RCC 7860 (cell line): ENCODE measurements at regions not wholly inside any gene's neighbourhood (a gene's known extent, or its start where the extent isn't known, plus 50 kb on each side); places are given as distances from the start of the nearest gene placed in this dataset.
"Not testable (repeated sequence)": the region's sequence is repeated elsewhere in the genome, so short reads cannot be mapped to it uniquely, and the experiment has no call there.

Experiments used
- DNase-seq: peaks from one replicate; pipeline ENCODE4 v3.0.0-alpha.2; 2015; ENCODE audit warnings: low spot score
- FAIRE-seq: peaks from 2 replicates; lab custom pipeline; 2012; peaks lifted over from hg19 to GRCh38; lab: Jason Lieb, UNC

- DNase-seq (no peak), FAIRE-seq (no peak)
Observed at GRCh38 chr6:834190-834589, 141.3 kb upstream of the EXOC2 start.

- DNase-seq, FAIRE-seq: not testable (repeated sequence)
Observed at GRCh38 chr6:832804-833203, 139.9 kb upstream of the EXOC2 start.

- DNase-seq (no peak), FAIRE-seq (no peak)
Observed at GRCh38 chr6:830667-831327, 137.9 kb upstream of the EXOC2 start.

GRCh38 chr6:829656-830055, 136.7 kb upstream of the EXOC2 start:
- no peak for FAIRE-seq
- DNase-seq, result no peak

DNA sequence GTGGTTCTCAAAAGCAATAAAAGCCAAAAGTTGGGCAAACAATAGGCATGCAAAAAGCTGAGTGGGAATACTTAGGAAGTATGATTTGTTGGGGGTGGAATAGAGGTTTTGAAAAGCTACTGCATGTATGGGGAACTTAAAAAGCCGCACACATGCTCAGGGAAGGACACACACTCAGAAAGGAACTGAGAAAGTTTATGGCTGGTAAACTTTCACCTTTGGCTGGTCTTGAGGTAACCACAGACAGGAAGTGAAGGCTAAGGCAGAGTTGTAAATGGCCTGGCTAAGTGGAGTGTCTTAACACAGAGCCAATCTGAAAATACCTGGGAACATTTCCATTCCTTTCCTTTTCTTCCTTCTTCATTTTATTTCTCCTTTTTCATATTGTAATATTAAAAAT, 134.5 kb upstream of the EXOC2 start:
- DNase-seq, result no peak
- FAIRE-seq, result no peak

DNA sequence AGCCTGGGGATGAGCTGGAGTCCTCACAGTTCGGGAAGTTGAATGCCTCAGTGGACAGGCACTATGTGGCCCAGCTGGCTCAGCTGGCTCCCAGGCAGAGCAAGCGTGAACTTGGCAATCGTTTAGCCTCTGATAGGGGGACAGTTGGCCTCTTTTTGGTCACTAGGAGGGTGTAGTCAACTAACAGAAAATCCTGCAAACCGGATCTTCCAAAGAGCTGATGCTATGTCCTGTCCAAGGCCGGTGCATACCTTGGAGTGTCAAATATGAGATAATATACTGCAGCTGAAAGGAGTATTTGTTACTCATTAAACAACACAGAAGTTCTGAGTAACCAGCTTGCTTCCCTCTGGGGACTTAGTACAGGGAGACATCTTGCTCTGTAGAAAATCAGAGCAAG, 126.2 kb upstream of the EXOC2 start:
- no peak for DNase-seq

DNA sequence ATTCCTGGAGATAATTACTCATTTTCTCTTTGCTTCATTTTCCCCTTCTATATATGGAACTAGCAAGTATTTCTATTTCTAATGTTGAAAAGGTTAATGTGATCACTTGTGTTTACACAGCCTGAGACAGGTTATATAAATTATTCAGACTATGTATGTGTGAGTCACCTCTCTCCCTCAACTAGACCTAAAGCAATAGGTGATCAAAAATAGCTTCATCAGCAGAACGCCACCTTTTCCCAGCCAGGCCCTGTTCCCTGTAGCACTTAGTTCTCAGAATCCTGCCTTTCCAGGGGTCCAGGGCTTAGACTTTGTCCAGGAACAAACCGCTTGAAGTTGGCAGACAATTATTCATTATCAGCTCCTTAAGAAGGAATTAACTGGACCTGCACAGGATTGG, 125.3 kb upstream of the EXOC2 start:
- no peak for FAIRE-seq
- DNase-seq, result no peak

More for the DNA sequence above, 126.2 kb upstream of the EXOC2 start:
- FAIRE-seq, result peak; percentile 61

DNA sequence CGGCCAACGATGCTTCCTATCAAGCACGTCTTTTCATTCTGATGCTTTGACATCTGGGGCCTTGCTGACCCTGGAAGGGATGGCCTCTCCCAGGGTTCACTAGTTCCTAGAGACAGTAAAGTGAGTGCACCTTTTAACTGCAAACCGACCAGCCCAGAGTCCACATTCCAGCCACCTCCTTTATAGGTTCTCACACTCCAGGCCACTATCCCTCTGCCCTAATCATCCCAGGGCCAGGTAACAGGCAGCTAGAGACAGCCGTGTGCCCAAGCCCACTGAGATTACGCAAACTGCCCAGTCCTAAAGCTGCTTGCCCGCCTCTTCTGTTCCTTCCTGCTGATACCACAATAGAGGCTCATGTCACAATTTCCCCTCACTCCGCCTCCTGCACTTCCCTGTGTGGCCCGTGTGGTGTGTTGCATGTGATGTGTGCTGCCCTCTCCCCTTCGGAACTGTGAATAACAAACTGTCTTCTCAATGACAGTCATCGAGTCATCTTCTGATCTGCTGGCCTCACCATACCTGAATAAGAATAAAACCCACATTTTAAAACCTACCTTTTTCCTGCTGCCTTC, 123.7 kb upstream of the EXOC2 start:
- DNase-seq, result no peak
- no peak for FAIRE-seq

DNA sequence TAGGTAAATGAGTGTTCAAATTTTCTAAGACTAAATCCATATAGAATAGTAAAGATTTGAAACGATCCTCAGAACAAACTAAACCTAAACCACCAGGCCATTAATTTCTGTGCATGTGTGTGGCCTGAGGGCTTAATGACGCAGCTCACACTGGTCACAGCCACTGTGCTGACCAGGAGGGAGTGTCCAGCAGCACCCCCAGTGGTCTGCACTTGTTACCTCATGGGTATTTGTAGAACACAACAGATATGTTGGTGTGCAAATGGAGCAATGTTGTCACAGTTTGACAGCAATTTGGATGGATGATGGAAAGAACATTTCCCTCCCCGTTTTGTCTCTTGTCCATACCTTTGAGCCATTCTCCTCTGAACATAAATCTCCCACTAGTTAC, 122.4 kb upstream of the EXOC2 start:
- DNase-seq (no peak), FAIRE-seq (no peak)

- no peak for DNase-seq
- no peak for FAIRE-seq
Observed at GRCh38 chr6:814378-815347, 121.7 kb upstream of the EXOC2 start.

DNA sequence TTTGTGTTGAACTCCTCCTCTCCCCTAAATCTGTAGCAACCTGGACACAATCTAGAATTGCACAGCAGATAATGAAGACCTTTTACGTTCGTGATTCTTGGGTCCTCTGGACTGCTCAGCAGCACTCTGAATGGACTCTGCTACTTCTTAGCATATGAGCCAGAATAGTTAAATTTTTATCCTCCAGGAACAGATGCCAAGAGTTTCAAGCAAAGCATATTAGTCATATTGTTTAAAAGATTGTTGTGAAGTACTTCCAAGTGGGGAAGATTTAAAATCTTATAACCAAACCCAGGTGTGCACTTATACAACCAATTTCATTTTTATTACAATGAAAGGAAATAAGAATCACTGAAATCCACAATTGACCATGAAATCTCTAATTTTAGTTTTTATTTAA, 118.9 kb upstream of the EXOC2 start:
- DNase-seq, result no peak
- no peak for FAIRE-seq

DNA sequence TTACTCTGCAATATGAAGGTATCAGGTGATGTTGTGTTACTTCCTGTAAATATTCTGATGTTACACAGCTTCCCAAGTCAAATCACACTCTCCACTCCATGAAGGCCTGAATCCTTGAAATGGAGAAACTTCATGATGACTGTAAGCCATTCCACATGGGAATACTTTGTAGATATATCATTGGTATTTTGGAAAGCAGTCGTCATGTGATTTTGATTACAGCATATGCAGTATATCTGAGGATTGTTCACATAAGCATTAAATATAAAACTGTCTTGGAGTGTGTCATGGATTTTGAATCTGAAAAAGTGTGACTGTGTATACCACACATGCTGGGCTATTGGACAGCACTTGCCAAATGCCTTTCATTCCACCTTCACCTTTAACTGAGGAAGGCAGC, 118.3 kb upstream of the EXOC2 start:
- FAIRE-seq, result no peak

GRCh38 chr6:804771-805170, 111.8 kb upstream of the EXOC2 start:
- DNase-seq (no peak), FAIRE-seq (no peak)

More for the DNA sequence above, 118.3 kb upstream of the EXOC2 start:
- no peak for DNase-seq

DNA sequence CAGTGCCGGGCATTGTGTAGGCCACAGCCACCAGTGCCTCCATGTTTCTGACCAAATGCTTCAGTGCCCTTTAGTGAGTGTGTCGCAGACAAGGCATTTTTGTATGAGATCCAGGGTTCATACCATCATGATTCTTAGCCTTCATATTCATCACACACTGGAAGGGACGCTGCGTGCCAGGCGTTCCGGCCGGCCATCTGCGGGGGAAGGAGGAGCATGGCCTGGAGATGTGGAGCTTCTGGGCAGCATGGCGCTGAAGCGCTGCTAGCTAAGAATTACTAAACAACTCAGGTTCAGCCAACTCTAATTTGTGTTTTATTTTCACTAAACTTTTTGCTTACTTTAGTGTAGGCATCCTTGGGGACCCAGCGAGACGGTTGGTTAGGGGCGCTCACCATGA, 111.4 kb upstream of the EXOC2 start:
- no peak for DNase-seq
- no peak for FAIRE-seq

DNA sequence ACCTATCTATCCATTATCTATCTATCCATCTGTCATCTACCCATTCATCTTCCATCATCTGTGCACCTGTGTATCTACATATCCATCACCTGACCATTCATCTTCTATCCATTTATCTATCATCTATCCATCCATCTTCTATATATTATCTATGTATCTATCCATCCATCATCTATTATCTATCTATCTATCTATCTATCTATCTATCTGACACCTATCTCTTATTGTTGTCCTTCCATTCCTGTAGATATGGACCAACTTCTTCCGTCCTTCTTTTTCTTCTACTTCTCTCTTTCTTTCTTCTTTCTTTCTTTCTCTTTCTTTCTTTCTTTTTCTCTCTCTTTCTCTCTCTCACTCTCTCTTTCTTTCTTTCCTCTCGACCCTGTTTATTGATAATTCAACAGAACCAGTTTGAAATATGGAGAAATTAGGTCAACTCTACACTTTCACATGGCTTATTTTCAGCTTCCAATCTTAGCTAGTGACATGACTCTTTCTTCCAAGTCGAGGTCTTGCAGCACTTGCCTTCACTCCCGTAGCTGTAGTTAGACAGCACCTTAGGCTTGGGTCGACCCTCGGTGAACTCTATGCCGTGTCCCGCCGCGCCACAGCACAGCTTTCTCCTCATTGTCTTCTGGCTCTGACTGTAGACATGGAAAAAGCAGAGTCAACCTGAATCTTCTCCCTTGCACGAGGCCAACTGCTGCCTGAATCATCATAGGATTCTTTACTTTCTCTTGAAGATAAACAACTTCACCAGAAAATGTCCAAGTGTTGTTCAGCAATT, 110.4 kb upstream of the EXOC2 start:
- DNase-seq, result no peak
- FAIRE-seq, result no peak

- DNase-seq (no peak), FAIRE-seq (no peak)
Observed at GRCh38 chr6:802701-803100, 109.8 kb upstream of the EXOC2 start.

DNA sequence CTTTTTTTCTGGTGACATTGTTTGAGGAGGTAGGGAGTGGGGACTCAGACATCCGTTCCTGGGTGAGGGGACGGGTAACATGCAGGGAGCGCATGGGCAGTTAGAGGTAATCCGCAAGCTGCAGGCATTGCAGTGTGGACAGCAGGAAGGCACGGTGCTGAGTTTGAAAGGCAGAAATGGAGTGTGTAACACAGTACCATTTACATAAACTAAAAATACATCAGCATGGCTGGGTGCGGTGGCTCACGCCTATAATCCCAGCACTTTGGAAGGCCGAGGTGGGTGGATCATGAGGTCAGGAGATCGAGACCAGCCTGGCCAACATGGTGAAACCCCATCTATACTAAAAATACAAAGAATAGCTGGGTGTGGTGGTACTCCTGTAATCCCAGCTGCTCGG, 109.3 kb upstream of the EXOC2 start:
- FAIRE-seq, DNase-seq: not testable (repeated sequence)

DNA sequence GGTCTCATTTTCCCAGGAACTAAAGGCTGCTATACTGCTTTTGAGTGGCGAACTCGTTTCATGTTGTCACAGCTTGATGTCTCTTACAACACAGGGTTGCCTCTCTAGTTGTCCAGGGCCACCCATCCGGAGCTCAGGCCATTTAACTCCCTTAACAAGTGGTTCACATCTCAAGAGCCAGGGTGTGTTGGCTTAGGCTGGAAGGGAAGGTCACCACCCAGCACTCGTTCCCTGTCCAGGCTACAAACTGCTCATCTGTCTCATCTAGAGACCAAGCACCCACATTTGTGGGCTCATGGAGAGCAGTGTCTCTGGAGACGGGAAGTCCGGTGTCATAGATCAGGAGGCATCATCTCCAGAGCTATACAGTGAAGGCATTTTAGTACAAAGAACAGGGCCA, 106.8 kb upstream of the EXOC2 start:
- FAIRE-seq, result no peak
- DNase-seq, result no peak

DNA sequence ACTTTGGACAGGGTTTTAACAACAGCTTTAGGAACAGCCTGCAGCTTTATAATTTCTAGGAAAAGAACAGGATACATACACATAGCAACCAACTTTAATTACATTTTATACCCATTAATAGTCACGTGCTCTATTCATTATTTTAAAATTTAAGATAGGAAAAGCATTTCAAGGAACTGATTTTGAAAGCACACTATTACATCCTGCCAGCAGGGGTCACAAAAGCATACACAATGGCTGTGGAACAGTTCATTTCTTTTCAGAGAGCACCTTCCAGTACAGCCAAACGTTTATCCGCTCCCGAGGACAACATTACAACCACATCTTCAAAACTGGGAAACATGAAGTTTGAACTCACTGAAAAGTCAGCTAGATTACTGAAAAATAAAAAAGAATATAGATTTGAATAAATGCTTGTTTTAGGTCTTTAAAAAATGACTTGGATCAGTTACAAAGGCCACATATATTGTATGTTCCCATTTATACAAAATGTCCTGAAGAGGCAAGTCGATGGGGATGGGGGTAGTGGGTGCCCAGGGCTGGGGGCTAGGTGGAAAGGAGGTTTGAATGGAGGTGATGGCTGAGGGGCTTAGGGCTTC, 104.6 kb upstream of the EXOC2 start:
- DNase-seq (peak; percentile 35), FAIRE-seq (peak; percentile 62)

DNA sequence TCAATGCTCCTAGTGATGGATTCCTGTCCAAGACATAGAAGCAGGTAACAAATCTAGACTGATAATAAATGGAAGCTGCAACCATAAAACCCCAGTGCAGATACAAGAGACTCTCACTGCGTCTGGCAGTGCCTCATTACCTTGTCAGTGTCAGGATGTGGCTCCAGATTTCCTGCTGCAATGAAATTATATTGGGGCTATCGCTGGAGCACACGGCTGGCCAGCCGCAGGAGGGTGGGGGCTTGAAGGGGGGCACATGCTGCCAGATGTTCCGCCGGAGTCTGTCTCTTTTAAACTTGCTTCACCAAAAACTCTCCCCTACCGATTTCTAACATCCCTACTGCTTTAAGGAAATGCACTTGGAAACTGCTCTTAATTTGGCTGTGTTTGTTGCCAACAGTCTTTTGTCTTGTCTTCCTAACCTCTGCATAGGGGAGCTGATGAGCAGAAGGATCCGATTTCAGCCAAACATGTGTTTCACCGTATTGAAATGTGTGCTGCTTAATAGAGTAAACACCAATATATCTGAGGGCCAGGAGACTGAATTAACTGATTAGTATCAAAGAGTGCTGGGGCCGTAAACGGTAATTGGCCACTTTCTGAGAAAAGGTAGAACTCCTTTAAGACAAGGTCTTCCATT, 102.2 kb upstream of the EXOC2 start:
- no peak for DNase-seq
- no peak for FAIRE-seq
